CD14-positive monocyte (primary cell): ENCODE measurements at regions not wholly inside any gene's neighbourhood (a gene's known extent, or its start where the extent isn't known, plus 50 kb on each side); places are given as distances from the start of the nearest gene placed in this dataset.

Source experiments
- DNase-seq, 3 donors: peaks; one replicate each; pipeline ENCODE4 v3.0.0-alpha.2; 2011 to 2022
- H2AFZ ChIP-seq: 2 replicates; pipeline ENCODE4 v1.6.0; 2012; ENCODE audit warnings: mild to moderate bottlenecking, low read depth, low read length, inconsistent platforms; ENCODE audit not compliant: insufficient read depth, poor library complexity, severe bottlenecking
- H3K27ac ChIP-seq, 2 donors: 1 replicate in 1 of 2; 2 replicates in 1 of 2; pipeline ENCODE4 v1.5.1; 2012 to 2013; ENCODE audit warnings: low read length in 2 of 2, control low read depth in 1 of 2, inconsistent platforms in 1 of 2, low read depth in 1 of 2, mild to moderate bottlenecking in 1 of 2
- H3K27me3 ChIP-seq, 2 donors: one replicate each; pipeline versions ENCODE4 v1.6.0 to v1.6.1; 2011 to 2013; ENCODE audit warnings: low read length in 2 of 2; ENCODE audit not compliant: control insufficient read depth in 2 of 2, insufficient read depth in 2 of 2
- H3K36me3 ChIP-seq, 2 donors: replicated peaks in 1 of 2; 1 replicate in 1 of 2; 2 replicates in 1 of 2; pipeline versions ENCODE4 v1.5.1 to v1.6.1; 2012 to 2013; ENCODE audit warnings: low read length in 2 of 2, control low read depth in 1 of 2, inconsistent platforms in 1 of 2, mild to moderate bottlenecking in 1 of 2; ENCODE audit not compliant: insufficient read depth in 2 of 2, control insufficient read depth in 1 of 2
- H3K4me1 ChIP-seq, 2 donors: 1 replicate in 1 of 2; 2 replicates in 1 of 2; pipeline versions ENCODE4 v1.5.1 to v1.6.1; 2012 to 2013; ENCODE audit warnings: low read length in 2 of 2, control low read depth in 1 of 2, inconsistent platforms in 1 of 2, mild to moderate bottlenecking in 1 of 2, moderate library complexity in 1 of 2; ENCODE audit not compliant: insufficient read depth in 2 of 2, control insufficient read depth in 1 of 2
- H3K4me2 ChIP-seq: replicated peaks from 2 replicates; pipeline ENCODE3; 2012; ENCODE audit warnings: low read length, moderate library complexity, mild to moderate bottlenecking; ENCODE audit not compliant: poor library complexity, severe bottlenecking; ENCODE audit errors: extremely low read depth
- H3K4me3 ChIP-seq, 3 experiments: fragments of 200-600 bp in 1 of 3; sonication (generic) in 1 of 3; replicated peaks in 1 of 3; 1 replicate in 2 of 3; 2 replicates in 1 of 3; pipeline ENCODE4 v1.5.1; 2011 to 2013; ENCODE audit warnings: low read length in 3 of 3, mild to moderate bottlenecking in 3 of 3, control low read depth in 2 of 3, low read depth in 2 of 3, inconsistent platforms in 1 of 3, moderate library complexity in 1 of 3
- H3K79me2 ChIP-seq: 2 replicates; pipeline ENCODE4 v1.6.0; 2012; ENCODE audit warnings: mild to moderate bottlenecking, control low read depth, inconsistent platforms, low read length, moderate library complexity; ENCODE audit not compliant: insufficient read depth
- H3K9ac ChIP-seq: 2 replicates; pipeline ENCODE4 v1.6.0; 2017; ENCODE audit warnings: low read length, mild to moderate bottlenecking; ENCODE audit not compliant: insufficient read depth, poor library complexity, severe bottlenecking
- H3K9me3 ChIP-seq, 2 donors: replicated peaks in 1 of 2; 1 replicate in 1 of 2; 2 replicates in 1 of 2; pipeline versions ENCODE4 v1.5.1 to v1.6.1; 2012 to 2013; ENCODE audit warnings: low read length in 2 of 2, control low read depth in 1 of 2; ENCODE audit not compliant: control insufficient read depth in 1 of 2, insufficient read depth in 1 of 2
- H4K20me1 ChIP-seq: 2 replicates; pipeline ENCODE4 v1.6.0; 2012; ENCODE audit warnings: mild to moderate bottlenecking, low read length, control low read depth, moderate library complexity; ENCODE audit not compliant: insufficient read depth
- H3K27ac Mint-ChIP-seq, 7 donors: one replicate each; pipeline ENCODE4 v1.8.0; 2020; ENCODE audit warnings: mild to moderate bottlenecking in 7 of 7, mixed read lengths in 7 of 7, moderate library complexity in 6 of 7, inconsistent platforms in 2 of 7
- H3K27me3 Mint-ChIP-seq, 3 donors: one replicate each; pipeline ENCODE4 v1.8.0; 2021 to 2022; ENCODE audit warnings: low read depth in 3 of 3, mild to moderate bottlenecking in 3 of 3, mixed read lengths in 3 of 3, moderate library complexity in 3 of 3, inconsistent platforms in 1 of 3
- H3K36me3 Mint-ChIP-seq, 2 donors: one replicate each; pipeline ENCODE4 v1.8.0; 2020; ENCODE audit warnings: mixed read lengths in 2 of 2, inconsistent platforms in 1 of 2, mild to moderate bottlenecking in 1 of 2
- H3K4me1 Mint-ChIP-seq: one replicate; pipeline ENCODE4 v1.8.0; 2020; ENCODE audit warnings: mild to moderate bottlenecking, mixed read lengths
- H3K4me3 Mint-ChIP-seq, 2 donors: one replicate each; pipeline ENCODE4 v1.8.0; 2020; ENCODE audit warnings: mild to moderate bottlenecking in 2 of 2, mixed read lengths in 2 of 2, moderate library complexity in 1 of 2
- H3K9me3 Mint-ChIP-seq, 7 donors: one replicate each; pipeline ENCODE4 v1.8.0; 2020 to 2022; ENCODE audit warnings: mixed read lengths in 7 of 7, mild to moderate bottlenecking in 6 of 7, moderate library complexity in 6 of 7, inconsistent platforms in 2 of 7
- WGBS: methylation state at CpG from one replicate; pipeline ENCODE4 v1.1.5; 2013; ENCODE audit warnings: missing lambda C conversion rate; ENCODE audit not compliant: insufficient coverage; 5-methylcytosine and 5-hydroxymethylcytosine counted together
- intact Hi-C, 2 donors: fragments of 100-400 bp; cut with micrococcal nuclease; formaldehyde crosslinking; loops; one replicate each; pipeline versions ENCODE4 v1.15.0 to v1.15.1; 2023
- TF ChIP-seq, protein P1 (sequence below): fragments of 200-600 bp; IDR thresholded peaks from one replicate; pipeline ENCODE4 v1.8.0; 2022; ENCODE audit warnings: antibody characterized with exemption, mild to moderate bottlenecking

DNA sequence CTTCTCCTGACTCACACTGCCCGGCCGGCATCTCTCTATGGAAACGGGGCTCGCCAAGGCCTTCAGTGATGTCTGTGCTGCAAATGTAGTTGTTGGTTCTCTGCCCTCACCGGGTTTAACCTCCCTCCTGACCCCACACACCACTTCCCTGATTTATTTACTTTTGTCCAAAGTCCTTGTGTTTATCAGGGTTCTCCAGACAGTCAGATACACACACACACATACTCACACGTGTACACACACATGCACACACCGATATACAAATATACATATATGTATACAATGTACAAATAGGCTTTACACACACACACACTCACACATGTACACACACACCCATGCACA is 647.0 kb downstream of the BRD1 start:
- Mint-ChIP-seq H3K4me3 (no peak overlapping the region), H3K27ac (peak overlapping the region in 1 of 7 donors; percentile 79), H3K27me3 (peaks cover 0 to 3% (median 1%) of the 10 kb centered on the region in 3 donors), H3K9me3 (peaks cover 0 to 1% (median 0%) of the 10 kb centered on the region in 7 donors), H3K4me1 (no peaks in the 10 kb centered on the region), H3K36me3 (no peaks in the 10 kb centered on the region)
- intact Hi-C loops = no loop called here
- no peaks in the 10 kb centered on the region for H3K27me3 ChIP-seq
- TF ChIP-seq, protein P1, sequence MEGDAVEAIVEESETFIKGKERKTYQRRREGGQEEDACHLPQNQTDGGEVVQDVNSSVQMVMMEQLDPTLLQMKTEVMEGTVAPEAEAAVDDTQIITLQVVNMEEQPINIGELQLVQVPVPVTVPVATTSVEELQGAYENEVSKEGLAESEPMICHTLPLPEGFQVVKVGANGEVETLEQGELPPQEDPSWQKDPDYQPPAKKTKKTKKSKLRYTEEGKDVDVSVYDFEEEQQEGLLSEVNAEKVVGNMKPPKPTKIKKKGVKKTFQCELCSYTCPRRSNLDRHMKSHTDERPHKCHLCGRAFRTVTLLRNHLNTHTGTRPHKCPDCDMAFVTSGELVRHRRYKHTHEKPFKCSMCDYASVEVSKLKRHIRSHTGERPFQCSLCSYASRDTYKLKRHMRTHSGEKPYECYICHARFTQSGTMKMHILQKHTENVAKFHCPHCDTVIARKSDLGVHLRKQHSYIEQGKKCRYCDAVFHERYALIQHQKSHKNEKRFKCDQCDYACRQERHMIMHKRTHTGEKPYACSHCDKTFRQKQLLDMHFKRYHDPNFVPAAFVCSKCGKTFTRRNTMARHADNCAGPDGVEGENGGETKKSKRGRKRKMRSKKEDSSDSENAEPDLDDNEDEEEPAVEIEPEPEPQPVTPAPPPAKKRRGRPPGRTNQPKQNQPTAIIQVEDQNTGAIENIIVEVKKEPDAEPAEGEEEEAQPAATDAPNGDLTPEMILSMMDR = no peak
- H3K4me3 ChIP-seq = no peak overlapping the region
- H3K79me2 ChIP-seq = no peaks in the 10 kb centered on the region
- no peak overlapping the region for H2AFZ ChIP-seq
- H3K9ac ChIP-seq = no peak overlapping the region
- no peaks in the 10 kb centered on the region for H3K36me3 ChIP-seq
- no peaks in the 10 kb centered on the region for H3K4me1 ChIP-seq
- H4K20me1 ChIP-seq = no peaks in the 10 kb centered on the region
- no peak for DNase-seq
- H3K4me2 ChIP-seq = no peak overlapping the region
- H3K9me3 ChIP-seq = no peaks in the 10 kb centered on the region
- 100% methylated on average over 1 of the region's 7 CpGs for WGBS
- no peak overlapping the region for H3K27ac ChIP-seq

DNA sequence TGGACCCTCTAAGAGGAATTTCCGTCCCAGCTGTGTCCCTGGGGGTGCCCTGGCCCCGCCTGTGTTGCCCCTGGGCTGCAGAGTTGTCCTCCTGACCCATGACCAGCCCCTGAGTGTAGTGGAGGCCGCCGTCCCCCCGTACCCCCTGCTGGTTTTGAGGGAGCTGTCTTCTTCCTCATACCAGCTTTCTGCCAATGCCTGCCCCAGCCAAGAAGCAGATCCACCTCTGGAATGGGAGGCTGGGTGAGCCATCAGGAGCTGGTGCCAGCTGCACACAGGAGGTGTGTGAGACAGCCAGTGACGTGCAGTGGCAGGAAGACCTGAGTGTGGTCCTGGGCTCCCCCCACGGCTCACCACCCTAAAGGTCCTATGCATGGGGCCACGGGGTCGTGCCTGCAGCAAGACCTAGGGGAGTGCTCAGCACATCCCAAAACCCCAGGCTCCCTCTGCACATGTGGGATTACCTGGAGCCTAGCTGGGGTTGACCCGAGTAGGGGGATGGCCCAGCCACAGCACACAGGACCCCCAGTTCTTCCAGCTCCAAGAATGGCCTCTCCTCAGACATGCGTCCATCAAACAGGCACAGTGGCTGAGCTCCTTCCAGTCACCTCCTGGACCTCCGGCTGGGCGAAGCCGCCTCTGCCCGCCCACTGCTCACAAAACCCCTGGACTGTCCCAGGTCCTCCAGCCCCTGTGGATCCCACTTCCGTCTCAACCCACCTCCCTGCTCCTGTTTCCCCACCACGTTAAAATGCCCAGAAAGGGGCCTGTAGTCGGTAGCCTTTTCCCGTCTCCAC is 647.6 kb downstream of the BRD1 start:
- H3K27me3 ChIP-seq = no peaks in the 10 kb centered on the region
- DNase-seq = no peak
- no peaks in the 10 kb centered on the region for H4K20me1 ChIP-seq
- Mint-ChIP-seq H3K4me3 (no peak overlapping the region), H3K4me1 (no peaks in the 10 kb centered on the region), H3K36me3 (no peaks in the 10 kb centered on the region), H3K27me3 (peaks cover 0 to 3% (median 1%) of the 10 kb centered on the region in 3 donors), H3K9me3 (peaks cover 0 to 2% (median 0%) of the 10 kb centered on the region in 7 donors), H3K27ac (peak overlapping the region in 1 of 7 donors; percentile 79)
- H3K36me3 ChIP-seq = no peaks in the 10 kb centered on the region
- H3K9ac ChIP-seq = no peak overlapping the region
- no peak overlapping the region for H3K27ac ChIP-seq
- no peaks in the 10 kb centered on the region for H3K79me2 ChIP-seq
- 73% methylated on average over 8 of the region's 19 CpGs for WGBS
- TF ChIP-seq, protein P1 = no peak
- intact Hi-C loops = no loop called here
- H3K4me1 ChIP-seq = no peaks in the 10 kb centered on the region
- H3K4me3 ChIP-seq = no peak overlapping the region
- H2AFZ ChIP-seq = no peak overlapping the region
- H3K9me3 ChIP-seq = no peaks in the 10 kb centered on the region
- H3K4me2 ChIP-seq = no peak overlapping the region
